ENCODE measurements at regions not wholly inside any gene's neighbourhood (a gene's known extent, or its start where the extent isn't known, plus 50 kb on each side); places are given as distances from the start of the nearest gene placed in this dataset.
"Not testable (repeated sequence)": the region's sequence is repeated elsewhere in the genome, so short reads cannot be mapped to it uniquely, and the experiment has no call there.

GRCh38 chr5:148734518-148734917, 80.2 kb upstream of the HTR4 start:
- no peak for DNase-seq (ENCODE audit: extremely low read depth, low read depth)
- no peak for TF ChIP-seq CTCF (IDR thresholded peaks at IDR 0.05; ENCODE audit: low read depth, low read length)

- DNase-seq (ENCODE audit: extremely low read depth, low read depth), result no peak
- TF ChIP-seq CTCF (IDR thresholded peaks at IDR 0.05; ENCODE audit: low read depth, low read length), result no peak
Measured at GRCh38 chr5:148735301-148735835, 81.0 kb upstream of the HTR4 start.

- no peak for DNase-seq (ENCODE audit: extremely low read depth, low read depth)
- TF ChIP-seq CTCF (IDR thresholded peaks at IDR 0.05; ENCODE audit: low read depth, low read length), result no peak
Measured at GRCh38 chr5:148739023-148739422, 84.7 kb upstream of the HTR4 start.

- peak; percentile 22 for DNase-seq (ENCODE audit: extremely low read depth, low read depth)
Measured at GRCh38 chr5:148739524-148739923, 85.2 kb upstream of the HTR4 start.

GRCh38 chr5:148740079-148740858, 85.9 kb upstream of the HTR4 start:
- no peak for TF ChIP-seq CTCF (IDR thresholded peaks at IDR 0.05; ENCODE audit: low read depth, low read length)
- no peak for DNase-seq (ENCODE audit: extremely low read depth, low read depth)

More at GRCh38 chr5:148739524-148739923, 85.2 kb upstream of the HTR4 start:
- no peak for TF ChIP-seq CTCF (IDR thresholded peaks at IDR 0.05; ENCODE audit: low read depth, low read length)

- DNase-seq (ENCODE audit: extremely low read depth, low read depth), result peak; percentile 43
- peak; percentile 69 for TF ChIP-seq CTCF (IDR thresholded peaks at IDR 0.05; ENCODE audit: low read depth, low read length)
Measured at GRCh38 chr5:148740966-148741742, 85.3 kb upstream of the ADRB2 start.

- not testable (repeated sequence) for DNase-seq (ENCODE audit: extremely low read depth, low read depth)
Measured at GRCh38 chr5:148741766-148742165, 84.6 kb upstream of the ADRB2 start.

GRCh38 chr5:148744380-148744779, 82.0 kb upstream of the ADRB2 start:
- not testable (repeated sequence) for DNase-seq (ENCODE audit: extremely low read depth, low read depth)
